Astrocyte of the spinal cord (primary cell): ENCODE measurements at regions not wholly inside any gene's neighbourhood (a gene's known extent, or its start where the extent isn't known, plus 50 kb on each side); places are given as distances from the start of the nearest gene placed in this dataset.
"Not testable (repeated sequence)": the region's sequence is repeated elsewhere in the genome, so short reads cannot be mapped to it uniquely, and the experiment has no call there.

Source experiments
- DNase-seq: peaks from one replicate; pipeline ENCODE4 v3.0.0; 2011; ENCODE audit warnings: low read depth, low spot score
- H3K4me3 ChIP-seq: 2 replicates; pipeline ENCODE4 v1.5.1; 2011; ENCODE audit warnings: low read depth, mild to moderate bottlenecking, low read length, moderate library complexity
- in situ Hi-C: cut with HindIII; loops from 2 replicates; pipeline ENCODE4 v1.10.0; 2017; ENCODE audit warnings: low sequenced_read_pairs
- TF ChIP-seq, protein P1 (sequence below): IDR thresholded peaks from 2 replicates; pipeline ENCODE4 v1.5.1; 2012; ENCODE audit warnings: low read depth, mild to moderate bottlenecking, low read length, inconsistent platforms

GRCh38 chr17:52899235-52899634 is 740.7 kb upstream of the CA10 start:
- in situ Hi-C loops: no loop called here
- TF ChIP-seq, protein P1, sequence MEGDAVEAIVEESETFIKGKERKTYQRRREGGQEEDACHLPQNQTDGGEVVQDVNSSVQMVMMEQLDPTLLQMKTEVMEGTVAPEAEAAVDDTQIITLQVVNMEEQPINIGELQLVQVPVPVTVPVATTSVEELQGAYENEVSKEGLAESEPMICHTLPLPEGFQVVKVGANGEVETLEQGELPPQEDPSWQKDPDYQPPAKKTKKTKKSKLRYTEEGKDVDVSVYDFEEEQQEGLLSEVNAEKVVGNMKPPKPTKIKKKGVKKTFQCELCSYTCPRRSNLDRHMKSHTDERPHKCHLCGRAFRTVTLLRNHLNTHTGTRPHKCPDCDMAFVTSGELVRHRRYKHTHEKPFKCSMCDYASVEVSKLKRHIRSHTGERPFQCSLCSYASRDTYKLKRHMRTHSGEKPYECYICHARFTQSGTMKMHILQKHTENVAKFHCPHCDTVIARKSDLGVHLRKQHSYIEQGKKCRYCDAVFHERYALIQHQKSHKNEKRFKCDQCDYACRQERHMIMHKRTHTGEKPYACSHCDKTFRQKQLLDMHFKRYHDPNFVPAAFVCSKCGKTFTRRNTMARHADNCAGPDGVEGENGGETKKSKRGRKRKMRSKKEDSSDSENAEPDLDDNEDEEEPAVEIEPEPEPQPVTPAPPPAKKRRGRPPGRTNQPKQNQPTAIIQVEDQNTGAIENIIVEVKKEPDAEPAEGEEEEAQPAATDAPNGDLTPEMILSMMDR: no peak
- no peak overlapping the region for H3K4me3 ChIP-seq
- DNase-seq: no peak

DNA sequence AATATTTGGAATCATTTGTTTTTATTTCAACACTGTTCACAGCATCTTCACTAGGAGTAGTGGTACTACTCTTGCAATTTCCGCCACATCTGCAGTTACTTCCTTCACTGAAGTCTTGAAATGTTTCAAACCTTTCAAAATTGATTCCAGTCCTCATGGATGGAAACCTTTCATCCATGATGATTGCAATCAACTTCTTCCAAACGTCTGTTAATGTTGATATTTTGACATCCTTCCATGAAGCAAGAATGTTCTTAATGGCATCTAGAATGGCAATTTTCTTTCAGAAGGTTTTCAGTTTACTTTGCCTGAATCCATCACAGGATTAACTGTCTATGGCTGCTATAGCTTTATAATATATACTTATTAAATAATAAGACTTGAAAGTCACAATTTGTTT is 736.8 kb upstream of the CA10 start:
- TF ChIP-seq, protein P1: no peak
- DNase-seq: no peak
- H3K4me3 ChIP-seq: no peak overlapping the region
- in situ Hi-C loops: no loop called here

DNA sequence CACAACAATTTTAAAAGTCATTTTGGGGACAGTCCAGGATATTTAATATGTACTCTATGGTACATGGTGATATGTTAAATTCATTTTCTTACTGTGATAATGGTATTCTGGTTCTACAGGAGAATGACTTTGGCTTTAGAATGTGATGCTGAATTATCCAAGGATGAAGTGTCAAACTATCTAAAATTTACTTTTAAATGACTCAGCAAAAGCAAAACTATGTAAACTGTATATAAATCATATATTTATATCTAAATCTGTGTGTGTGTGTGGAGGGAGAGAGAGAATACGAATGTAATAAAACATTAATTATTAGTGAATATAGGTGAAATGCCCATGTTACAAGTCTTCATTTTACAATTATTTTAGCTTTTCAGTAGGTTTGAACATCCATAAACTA is 733.8 kb upstream of the CA10 start:
- in situ Hi-C loops: no loop called here
- DNase-seq: no peak
- H3K4me3 ChIP-seq: no peak overlapping the region
- TF ChIP-seq, protein P1: no peak

DNA sequence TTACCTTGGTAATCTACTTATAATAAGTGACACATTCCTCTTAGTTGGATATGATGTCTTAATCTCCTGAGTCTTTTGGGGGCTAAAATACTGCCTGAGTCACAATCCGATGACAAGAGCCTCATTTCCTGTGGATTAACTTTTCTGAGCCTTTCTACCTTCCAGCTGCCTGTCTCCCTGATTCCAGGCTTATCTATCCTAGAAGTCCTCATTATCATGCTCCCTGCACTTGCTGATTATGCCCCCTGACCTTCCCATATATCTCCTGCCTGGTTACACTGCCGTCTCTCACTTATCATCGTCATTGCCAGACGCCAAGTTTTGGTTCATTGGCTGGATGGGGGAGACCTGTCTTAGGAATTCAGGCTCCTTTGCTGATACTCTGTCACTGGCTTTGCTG is 727.4 kb upstream of the CA10 start:
- H3K4me3 ChIP-seq: no peak overlapping the region
- TF ChIP-seq, protein P1: no peak
- DNase-seq: no peak
- in situ Hi-C loops: no loop called here

- DNase-seq, in situ Hi-C loops, H3K4me3 ChIP-seq: not testable (repeated sequence)
Observed at GRCh38 chr17:52883907-52884491, 725.5 kb upstream of the CA10 start.

DNA sequence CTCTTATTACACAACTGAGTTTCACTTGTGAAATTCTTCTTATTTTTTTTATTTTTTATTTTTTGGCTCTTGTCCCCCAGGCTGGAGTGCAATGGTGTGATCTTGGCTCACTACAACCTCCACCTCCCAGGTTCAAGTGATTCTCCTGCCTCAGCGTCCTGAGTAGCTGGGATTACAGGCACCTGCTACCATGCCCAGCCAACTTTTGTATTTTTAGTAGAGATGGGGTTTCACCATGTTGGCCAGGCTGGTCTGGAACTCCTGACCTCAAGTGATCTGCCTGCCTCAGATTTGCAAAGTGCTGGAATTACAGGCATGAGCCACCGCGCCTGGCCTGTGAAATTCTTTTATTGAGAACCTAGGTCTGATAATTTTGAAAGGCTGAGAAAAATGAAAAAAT is 688.3 kb upstream of the CA10 start:
- DNase-seq, in situ Hi-C loops, H3K4me3 ChIP-seq: not testable (repeated sequence)

DNA sequence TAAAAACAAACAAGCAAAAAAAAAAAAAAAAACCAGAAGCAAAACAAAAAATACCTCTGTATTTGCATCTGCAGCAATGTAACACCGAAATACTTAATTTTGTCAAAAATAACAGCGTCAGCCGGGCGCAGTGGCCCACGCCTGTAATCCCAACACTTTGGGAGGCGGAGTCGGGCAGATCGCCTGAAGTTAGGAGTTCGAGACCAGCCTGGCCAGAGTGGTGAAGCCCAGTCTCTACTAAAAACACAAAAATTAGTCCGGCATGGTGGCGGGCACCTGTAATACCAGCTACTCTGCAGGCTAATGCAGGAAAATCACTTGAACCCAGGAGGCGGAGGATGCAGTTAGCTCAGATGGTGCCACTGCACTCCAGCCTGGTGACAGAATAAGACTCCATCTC is 683.5 kb upstream of the CA10 start:
- TF ChIP-seq, protein P1: no peak
- H3K4me3 ChIP-seq: no peak overlapping the region
- in situ Hi-C loops: no loop called here
- no peak for DNase-seq

DNA sequence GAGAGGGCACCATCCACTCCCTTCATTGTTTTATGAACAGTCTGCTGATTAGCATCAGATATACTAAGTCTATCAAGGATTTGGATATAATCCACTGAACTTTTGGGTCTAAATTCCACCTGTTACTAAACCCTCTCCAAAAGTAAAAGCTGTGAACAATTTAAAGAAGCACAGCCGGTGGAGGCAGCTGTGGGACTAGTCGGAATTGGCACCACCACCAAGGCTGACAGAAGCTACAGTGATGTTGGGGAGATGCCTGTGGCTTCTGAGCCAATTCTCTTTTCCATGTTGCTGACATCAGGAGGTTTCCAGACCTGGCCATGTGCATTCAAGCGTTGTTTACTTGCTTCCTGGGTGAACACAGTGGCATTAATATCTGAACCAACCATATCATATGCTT is 679.0 kb upstream of the CA10 start:
- in situ Hi-C loops: no loop called here
- TF ChIP-seq, protein P1: no peak
- no peak overlapping the region for H3K4me3 ChIP-seq
- no peak for DNase-seq
